Upper lobe of right lung (tissue), 1 donor: ENCODE measurements at regions not wholly inside any gene's neighbourhood (a gene's known extent, or its start where the extent isn't known, plus 50 kb on each side); places are given as distances from the start of the nearest gene placed in this dataset.
"Not testable (repeated sequence)": the region's sequence is repeated elsewhere in the genome, so short reads cannot be mapped to it uniquely, and the experiment has no call there.

Experiments
- ATAC-seq: fragments of 200-7000 bp; cut with Tn5 transposase; one replicate; pipeline ENCODE4 v1.9.1; 2020; ENCODE audit warnings: mild to moderate bottlenecking, moderate library complexity
- DNase-seq: peaks from one replicate; pipeline ENCODE4 v3.0.0-alpha.2; 2020
- H3K27ac ChIP-seq: fragments of 200-600 bp; one replicate; pipeline ENCODE4 v1.8.0; 2022
- H3K27me3 ChIP-seq: fragments of 200-600 bp; one replicate; pipeline ENCODE4 v1.8.0; 2022; ENCODE audit warnings: mild to moderate bottlenecking
- H3K36me3 ChIP-seq: fragments of 200-600 bp; one replicate; pipeline ENCODE4 v1.8.0; 2022
- H3K4me1 ChIP-seq: fragments of 200-600 bp; one replicate; pipeline ENCODE4 v1.8.0; 2022
- H3K4me3 ChIP-seq: fragments of 200-600 bp; one replicate; pipeline ENCODE4 v1.8.0; 2022; ENCODE audit warnings: mild to moderate bottlenecking
- H3K9me3 ChIP-seq: fragments of 200-600 bp; one replicate; pipeline ENCODE4 v1.8.0; 2022
- CTCF ChIP-seq: fragments of 200-600 bp; IDR thresholded peaks from one replicate; pipeline ENCODE4 v1.8.0; 2022; ENCODE audit warnings: antibody characterized with exemption
- intact Hi-C: fragments of 100-400 bp; cut with DNase I; formaldehyde crosslinking; loops from one replicate; pipeline ENCODE4 v1.11.0; 2022
- donor health status: DM: no; HTN: yes; CAD: no; lungs with severe emphysema.

DNA sequence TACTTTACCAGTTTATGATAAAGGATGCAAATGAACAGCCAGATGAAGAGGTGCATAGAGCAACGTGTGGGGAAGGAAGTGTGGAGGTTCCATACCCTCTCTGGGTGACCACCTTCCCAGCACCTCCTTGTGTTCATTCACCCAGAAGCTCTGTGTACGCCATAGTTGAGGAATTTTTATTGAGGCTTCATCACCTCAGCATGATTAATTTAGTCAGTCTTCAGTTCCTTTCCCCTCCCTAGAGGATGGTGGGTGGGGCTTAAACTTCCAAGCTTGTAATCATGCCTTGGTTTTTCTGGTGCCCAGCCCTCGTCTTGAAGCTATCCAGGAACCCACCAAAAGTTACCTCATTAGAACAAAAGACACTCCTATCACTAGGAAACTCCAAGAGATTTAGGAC, 162.7 kb downstream of the PLCE1 start:
- no peak for TF ChIP-seq CTCF
- Histone ChIP-seq H3K36me3 (no peaks in the 10 kb centered on the region), H3K27me3 (no peaks in the 10 kb centered on the region), H3K9me3 (no peaks in the 10 kb centered on the region), H3K4me3 (no peak overlapping the region), H3K4me1 (no peaks in the 10 kb centered on the region), H3K27ac (no peak overlapping the region)
- DNase-seq = no peak
- intact Hi-C loops = no loop called here
- no peak for ATAC-seq

DNA sequence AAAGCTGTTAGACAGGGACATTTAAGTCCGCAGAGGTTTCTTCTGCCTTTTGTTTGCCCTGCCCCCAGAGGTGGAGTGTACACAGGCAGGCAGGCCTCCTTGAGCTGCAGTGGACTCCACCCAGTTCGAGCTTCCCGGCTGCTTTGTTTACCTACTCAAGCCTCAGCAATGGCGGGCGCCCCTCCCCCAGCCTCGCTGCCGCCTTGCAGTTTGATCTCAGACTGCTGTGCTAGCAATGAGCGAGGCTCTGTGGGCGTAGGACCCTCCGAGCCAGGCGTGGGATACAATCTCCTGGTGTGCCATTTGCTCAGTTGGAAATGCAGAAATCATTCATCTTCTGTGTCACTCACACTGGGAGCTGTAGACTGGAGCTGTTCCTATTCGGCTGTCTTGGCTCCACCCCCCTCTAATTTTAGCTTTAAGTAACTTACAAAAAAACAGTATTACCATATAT, 171.5 kb downstream of the PLCE1 start:
- H3K4me1 ChIP-seq, H3K27ac ChIP-seq, H3K4me3 ChIP-seq, H3K36me3 ChIP-seq, ATAC-seq, DNase-seq, intact Hi-C loops, H3K9me3 ChIP-seq, H3K27me3 ChIP-seq: not testable (repeated sequence)

- no peak for DNase-seq
- no peak for ATAC-seq
- Histone ChIP-seq H3K9me3 (no peaks in the 10 kb centered on the region), H3K4me1 (no peaks in the 10 kb centered on the region), H3K4me3 (no peak overlapping the region), H3K27me3 (no peaks in the 10 kb centered on the region), H3K36me3 (no peaks in the 10 kb centered on the region), H3K27ac (no peak overlapping the region)
- TF ChIP-seq CTCF = no peak
- intact Hi-C loops = no loop called here
Observed at GRCh38 chr10:94172332-94172731, 178.6 kb downstream of the PLCE1 start.

GRCh38 chr10:94173594-94173993, 179.9 kb downstream of the PLCE1 start:
- Histone ChIP-seq H3K27ac (peak overlapping the region; percentile 24), H3K4me1 (no peaks in the 10 kb centered on the region), H3K36me3 (no peaks in the 10 kb centered on the region), H3K27me3 (no peaks in the 10 kb centered on the region), H3K9me3 (no peaks in the 10 kb centered on the region), H3K4me3 (no peak overlapping the region)
- TF ChIP-seq CTCF = no peak
- DNase-seq (no peak), ATAC-seq (no peak)
- intact Hi-C loops = no loop called here

DNA sequence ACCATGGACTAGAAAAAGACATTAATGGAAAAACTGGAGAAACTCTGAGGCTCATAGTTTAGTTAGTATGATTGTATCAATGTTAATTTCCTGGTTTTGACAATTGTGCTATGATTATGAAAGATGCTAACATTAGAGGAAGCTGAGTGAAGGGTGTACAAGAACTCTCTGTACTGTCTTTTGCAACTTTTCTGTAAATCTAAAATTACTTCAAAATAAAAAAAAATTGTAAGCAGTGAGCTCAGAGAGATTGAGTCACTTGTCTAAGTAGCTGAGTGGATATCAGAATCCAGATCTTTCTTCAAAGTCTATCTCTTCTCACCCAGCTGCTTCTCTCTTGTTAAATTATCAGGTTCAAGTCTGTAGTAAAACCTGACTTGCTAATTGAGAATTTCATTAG, 181.1 kb downstream of the PLCE1 start:
- no peak for ATAC-seq

DNA sequence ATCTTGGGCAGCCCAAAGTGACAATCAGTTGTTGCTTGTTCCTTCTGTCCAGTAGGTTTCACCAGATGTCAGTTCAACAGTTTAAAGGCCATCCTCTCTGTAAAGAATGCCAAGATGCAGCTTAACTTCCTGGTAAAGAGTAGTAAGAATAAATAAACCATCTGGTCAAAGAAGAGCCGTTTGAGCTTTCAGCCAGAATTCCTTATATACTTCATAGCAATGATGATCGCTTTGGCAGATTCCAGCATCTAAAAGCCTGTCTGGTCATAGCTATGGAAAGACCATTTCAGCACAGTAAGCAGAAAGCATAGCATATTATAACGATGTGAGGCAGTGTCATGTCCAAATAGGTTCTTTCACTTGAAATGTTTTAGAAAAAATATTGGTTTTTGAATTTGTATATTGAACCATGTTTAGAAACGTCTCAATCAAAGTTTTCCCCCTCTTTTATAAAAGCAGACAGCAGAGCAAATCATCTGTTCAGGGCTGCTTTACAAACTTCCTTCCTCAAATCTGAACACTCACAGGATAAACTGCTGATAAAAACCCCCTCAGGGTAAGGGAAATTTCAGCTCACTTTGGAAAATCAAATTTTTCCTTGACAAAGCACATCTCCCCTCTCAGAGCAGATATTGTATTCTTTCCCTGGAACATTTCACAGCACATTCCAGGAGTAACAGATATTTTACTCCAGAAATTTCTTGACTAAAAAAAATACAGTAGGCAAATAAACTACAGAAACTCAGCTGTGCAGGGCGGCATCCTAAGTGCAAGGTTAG, 184.1 kb downstream of the NOC3L start:
- no peak for TF ChIP-seq CTCF
- no peaks in the 10 kb centered on the region for H3K36me3 ChIP-seq
- H3K4me1 ChIP-seq = no peaks in the 10 kb centered on the region
- DNase-seq (no peak), ATAC-seq (no peak)
- H3K27ac ChIP-seq = no peak overlapping the region
- H3K4me3 ChIP-seq = no peak overlapping the region
- no peaks in the 10 kb centered on the region for H3K9me3 ChIP-seq
- intact Hi-C loops = no loop called here
- H3K27me3 ChIP-seq = no peaks in the 10 kb centered on the region

More for the DNA sequence above, 181.1 kb downstream of the PLCE1 start:
- Histone ChIP-seq H3K4me1 (no peaks in the 10 kb centered on the region), H3K9me3 (no peaks in the 10 kb centered on the region), H3K27me3 (no peaks in the 10 kb centered on the region), H3K27ac (no peak overlapping the region), H3K4me3 (no peak overlapping the region), H3K36me3 (no peaks in the 10 kb centered on the region)
- no peak for TF ChIP-seq CTCF
- intact Hi-C loops = no loop called here
- DNase-seq = no peak
